H9 (cell line): ENCODE measurements at regions not wholly inside any gene's neighbourhood (a gene's known extent, or its start where the extent isn't known, plus 50 kb on each side); places are given as distances from the start of the nearest gene placed in this dataset.
"Not testable (repeated sequence)": the region's sequence is repeated elsewhere in the genome, so short reads cannot be mapped to it uniquely, and the experiment has no call there.

ENCODE experiments used
- DNase-seq: peaks from one replicate; pipeline ENCODE4 v3.0.0-alpha.2; 2017
- H2AFZ ChIP-seq: one replicate; pipeline ENCODE4 v1.6.1; 2013; ENCODE audit warnings: mild to moderate bottlenecking, low read length, control low read depth, moderate library complexity
- H2AK5ac ChIP-seq: 2 replicates; pipeline ENCODE4 v1.6.1; 2013; ENCODE audit warnings: low read length, control low read depth, mixed read lengths; ENCODE audit not compliant: insufficient read length
- H2BK120ac ChIP-seq: one replicate; pipeline ENCODE4 v1.6.1; 2013; ENCODE audit warnings: low read depth, mild to moderate bottlenecking, low read length, control low read depth, inconsistent platforms; ENCODE audit not compliant: poor library complexity, severe bottlenecking
- H2BK12ac ChIP-seq: 2 replicates; pipeline ENCODE4 v1.6.1; 2013; ENCODE audit warnings: low read length, control low read depth, mixed read lengths, low read depth; ENCODE audit not compliant: insufficient read length
- H2BK15ac ChIP-seq: 2 replicates; pipeline ENCODE4 v1.6.1; 2013; ENCODE audit warnings: low read depth, low read length, control low read depth
- H2BK20ac ChIP-seq: one replicate; pipeline ENCODE4 v1.6.1; 2013; ENCODE audit warnings: low read depth, mild to moderate bottlenecking, low read length, control low read depth, inconsistent platforms; ENCODE audit not compliant: poor library complexity, severe bottlenecking
- H2BK5ac ChIP-seq: 2 replicates; pipeline ENCODE4 v1.6.1; 2013; ENCODE audit warnings: low read length, control low read depth, mixed read lengths; ENCODE audit not compliant: insufficient read length
- H3K14ac ChIP-seq: 2 replicates; pipeline ENCODE4 v1.6.1; 2013; ENCODE audit warnings: low read length, control low read depth; ENCODE audit not compliant: insufficient read depth
- H3K18ac ChIP-seq: 2 replicates; pipeline ENCODE4 v1.6.1; 2013; ENCODE audit warnings: low read depth, mild to moderate bottlenecking, mixed read lengths, low read length, control low read depth; ENCODE audit not compliant: insufficient read length
- H3K23ac ChIP-seq: 2 replicates; pipeline ENCODE4 v1.6.1; 2013; ENCODE audit warnings: low read length, control low read depth, mixed read lengths, low read depth; ENCODE audit not compliant: insufficient read length
- H3K23me2 ChIP-seq: 2 replicates; pipeline ENCODE4 v1.6.1; 2013; ENCODE audit warnings: low read depth, mild to moderate bottlenecking, mixed read lengths, low read length, control low read depth; ENCODE audit not compliant: insufficient read length, poor library complexity, severe bottlenecking
- H3K27ac ChIP-seq: 2 replicates; pipeline ENCODE4 v1.5.1; 2013; ENCODE audit warnings: low read length, control low read depth, mixed read lengths, low read depth; ENCODE audit not compliant: insufficient read length
- H3K27me3 ChIP-seq: 2 replicates; pipeline ENCODE4 v1.6.1; 2013; ENCODE audit warnings: low read length, control low read depth, inconsistent platforms; ENCODE audit not compliant: insufficient read depth
- H3K4ac ChIP-seq: 2 replicates; pipeline ENCODE4 v1.6.1; 2013; ENCODE audit warnings: low read depth, mild to moderate bottlenecking, control low read depth, inconsistent platforms, low read length, moderate library complexity
- H3K4me1 ChIP-seq: 2 replicates; pipeline ENCODE4 v1.6.1; 2013; ENCODE audit warnings: low read length, control low read depth, inconsistent platforms; ENCODE audit not compliant: insufficient read depth
- H3K4me2 ChIP-seq: 2 replicates; pipeline ENCODE4 v1.6.1; 2013; ENCODE audit warnings: low read length, control low read depth, mixed read lengths; ENCODE audit not compliant: insufficient read length, insufficient read depth
- H3K56ac ChIP-seq: 2 replicates; pipeline ENCODE4 v1.6.1; 2013; ENCODE audit warnings: low read depth, mild to moderate bottlenecking, mixed read lengths, low read length, control low read depth; ENCODE audit not compliant: insufficient read length
- H3K79me1 ChIP-seq: 2 replicates; pipeline ENCODE4 v1.6.1; 2013; ENCODE audit warnings: low read depth, mild to moderate bottlenecking, moderate library complexity, low read length, control low read depth, inconsistent platforms; ENCODE audit not compliant: insufficient read depth, poor library complexity, severe bottlenecking
- H3K79me2 ChIP-seq: 2 replicates; pipeline ENCODE4 v1.6.1; 2013; ENCODE audit warnings: low read length, control low read depth, inconsistent platforms; ENCODE audit not compliant: insufficient read depth
- H3K9ac ChIP-seq: 2 replicates; pipeline ENCODE4 v1.6.1; 2013; ENCODE audit warnings: low read length, control low read depth, mixed read lengths; ENCODE audit not compliant: insufficient read length; ENCODE audit errors: extremely low read depth
- H3K9me3 ChIP-seq: one replicate; pipeline ENCODE4 v1.6.1; 2013; ENCODE audit warnings: low read depth, low read length, inconsistent platforms; ENCODE audit not compliant: control insufficient read depth
- H3T11ph ChIP-seq: one replicate; pipeline ENCODE4 v1.6.1; 2013; ENCODE audit warnings: mild to moderate bottlenecking, low read length, control low read depth, inconsistent platforms
- H4K20me1 ChIP-seq: one replicate; pipeline ENCODE4 v1.6.1; 2013; ENCODE audit not compliant: control insufficient read depth, insufficient read length, insufficient read depth
- H4K5ac ChIP-seq: 2 replicates; pipeline ENCODE4 v1.6.1; 2013; ENCODE audit warnings: low read depth, mild to moderate bottlenecking, mixed read lengths, low read length, control low read depth; ENCODE audit not compliant: insufficient read length
- H4K8ac ChIP-seq: replicated peaks from 2 replicates; pipeline ENCODE4 v1.6.1; 2013; ENCODE audit warnings: low read length, control low read depth, mixed read lengths, low read depth; ENCODE audit not compliant: insufficient read length
- H4K91ac ChIP-seq: 2 replicates; pipeline ENCODE4 v1.6.1; 2013; ENCODE audit warnings: low read depth, mild to moderate bottlenecking, moderate library complexity, mixed read lengths, low read length, control low read depth; ENCODE audit not compliant: insufficient read length
- H3K27ac Mint-ChIP-seq, 3 experiments: 2 replicates in 2 of 3; 3 replicates in 1 of 3; pipeline ENCODE4 v1.8.0; 2020 to 2021; ENCODE audit warnings: mixed read lengths in 3 of 3, mild to moderate bottlenecking in 1 of 3, moderate library complexity in 1 of 3
- H3K27me3 Mint-ChIP-seq: 2 replicates; pipeline ENCODE4 v1.8.0; 2021; ENCODE audit warnings: low read depth, mild to moderate bottlenecking, moderate library complexity, mixed read lengths
- H3K36me3 Mint-ChIP-seq, 3 experiments: 2 replicates in 2 of 3; 3 replicates in 1 of 3; pipeline ENCODE4 v1.8.0; 2020 to 2021; ENCODE audit warnings: low read depth in 3 of 3, mixed read lengths in 3 of 3; ENCODE audit not compliant: insufficient read depth in 1 of 3
- H3K4me1 Mint-ChIP-seq, 2 experiments: 2 replicates each; pipeline ENCODE4 v1.8.0; 2020; ENCODE audit warnings: mixed read lengths in 2 of 2
- H3K4me3 Mint-ChIP-seq, 2 experiments: 2 replicates in 1 of 2; 3 replicates in 1 of 2; pipeline ENCODE4 v1.8.0; 2020 to 2021; ENCODE audit warnings: mild to moderate bottlenecking in 2 of 2, mixed read lengths in 2 of 2, moderate library complexity in 1 of 2
- H3K9me3 Mint-ChIP-seq, 2 experiments: 2 replicates in 1 of 2; 3 replicates in 1 of 2; pipeline ENCODE4 v1.8.0; 2020; ENCODE audit warnings: mild to moderate bottlenecking in 2 of 2, mixed read lengths in 2 of 2, moderate library complexity in 1 of 2
- WGBS: extraction: QIAGEN DNeasy Blood & Tissue Kit; methylation state at CpG from one replicate; pipeline ENCODE4 v1.1.7; 2013; ENCODE audit warnings: missing lambda C conversion rate, low lambda C conversion rate, mixed read lengths; ENCODE audit not compliant: insufficient read length; ENCODE audit errors: extremely low coverage; 5-methylcytosine and 5-hydroxymethylcytosine counted together

- not testable (repeated sequence) for H3K4me1 Mint-ChIP-seq, H2BK20ac ChIP-seq, H3K4me1 ChIP-seq, H2AFZ ChIP-seq, H4K20me1 ChIP-seq, H3K36me3 Mint-ChIP-seq, H2BK15ac ChIP-seq, H3K14ac ChIP-seq, H3K4ac ChIP-seq, H3K27ac Mint-ChIP-seq, H2BK120ac ChIP-seq, H3K27me3 ChIP-seq, H3K27ac ChIP-seq, H3K56ac ChIP-seq, H3K18ac ChIP-seq, H2BK5ac ChIP-seq, DNase-seq, H2BK12ac ChIP-seq, H3K23me2 ChIP-seq, H3K79me2 ChIP-seq, H3K27me3 Mint-ChIP-seq, H3K9ac ChIP-seq, H3K4me2 ChIP-seq, H4K5ac ChIP-seq, H2AK5ac ChIP-seq, H4K91ac ChIP-seq, H4K8ac ChIP-seq, H3K79me1 ChIP-seq, H3K4me3 Mint-ChIP-seq, H3K9me3 ChIP-seq, H3T11ph ChIP-seq, H3K23ac ChIP-seq
- H3K9me3 Mint-ChIP-seq = peaks cover 31 to 33% of the 10 kb centered on the region in 2 experiments
- no CpG with 5 or more reads among the region's 5 CpGs for WGBS
Observed at GRCh38 chr22:16901579-16901978, 76.4 kb upstream of the XKR3 start.

GRCh38 chr22:16899358-16899757, 74.1 kb upstream of the XKR3 start:
- H3K79me2 ChIP-seq, H4K8ac ChIP-seq, H3T11ph ChIP-seq, H3K79me1 ChIP-seq, H2AK5ac ChIP-seq, H3K36me3 Mint-ChIP-seq, H2BK15ac ChIP-seq, H3K27me3 ChIP-seq, H4K20me1 ChIP-seq, H2AFZ ChIP-seq, DNase-seq, H2BK120ac ChIP-seq, H3K4ac ChIP-seq, H3K18ac ChIP-seq, H3K4me1 ChIP-seq, H3K4me1 Mint-ChIP-seq, H3K4me3 Mint-ChIP-seq, H3K27ac Mint-ChIP-seq, H4K5ac ChIP-seq, H3K23me2 ChIP-seq, H3K23ac ChIP-seq, H3K4me2 ChIP-seq, H3K9me3 ChIP-seq, H4K91ac ChIP-seq, H2BK20ac ChIP-seq, H3K9ac ChIP-seq, H2BK5ac ChIP-seq, H2BK12ac ChIP-seq, H3K14ac ChIP-seq, H3K27ac ChIP-seq, H3K56ac ChIP-seq, H3K27me3 Mint-ChIP-seq: not testable (repeated sequence)
- H3K9me3 Mint-ChIP-seq = peaks cover 30 to 36% of the 10 kb centered on the region in 2 experiments
- no CpG with 5 or more reads among the region's 2 CpGs for WGBS
